IPS-18c (cell line): ENCODE measurements at regions not wholly inside any gene's neighbourhood (a gene's known extent, or its start where the extent isn't known, plus 50 kb on each side); places are given as distances from the start of the nearest gene placed in this dataset.

Experiments
- H3K4me3 ChIP-seq: 2 replicates; pipeline ENCODE4 v1.7.0; 2013; ENCODE audit warnings: low read depth, mild to moderate bottlenecking, low read length, moderate library complexity; ENCODE audit not compliant: insufficient read depth
- H3K9me3 ChIP-seq: one replicate; pipeline ENCODE4 v1.6.1; 2013; ENCODE audit warnings: mild to moderate bottlenecking, low read length, moderate library complexity; ENCODE audit not compliant: control insufficient read depth, insufficient read depth

GRCh38 chr15:26477044-26477443 is 295.8 kb downstream of the GABRB3 start:
- Histone ChIP-seq H3K4me3 (no peak overlapping the region), H3K9me3 (peaks cover 2% of the 10 kb centered on the region)

- Histone ChIP-seq H3K4me3 (no peak overlapping the region), H3K9me3 (peaks cover 2% of the 10 kb centered on the region)
Measured at GRCh38 chr15:26475554-26475953, 297.3 kb downstream of the GABRB3 start.

- Histone ChIP-seq H3K4me3 (no peak overlapping the region), H3K9me3 (peaks cover 2% of the 10 kb centered on the region)
Measured at GRCh38 chr15:26472661-26473060, 300.2 kb downstream of the GABRB3 start.

GRCh38 chr15:26461847-26462608 is 310.8 kb downstream of the GABRB3 start:
- Histone ChIP-seq H3K9me3 (no peaks in the 10 kb centered on the region), H3K4me3 (no peak overlapping the region)

- no peaks in the 10 kb centered on the region for H3K9me3 ChIP-seq
- no peak overlapping the region for H3K4me3 ChIP-seq
Measured at GRCh38 chr15:26460165-26460564, 312.7 kb downstream of the GABRB3 start.

- Histone ChIP-seq H3K9me3 (no peaks in the 10 kb centered on the region), H3K4me3 (no peak overlapping the region)
Measured at GRCh38 chr15:26455828-26456227, 317.0 kb downstream of the GABRB3 start.

- H3K9me3 ChIP-seq = no peaks in the 10 kb centered on the region
- no peak overlapping the region for H3K4me3 ChIP-seq
Measured at GRCh38 chr15:26453914-26454313, 319.0 kb downstream of the GABRB3 start.

GRCh38 chr15:26451995-26452394 is 320.9 kb downstream of the GABRB3 start:
- no peak overlapping the region for H3K4me3 ChIP-seq
- H3K9me3 ChIP-seq = no peaks in the 10 kb centered on the region

- Histone ChIP-seq H3K9me3 (no peaks in the 10 kb centered on the region), H3K4me3 (no peak overlapping the region)
Measured at GRCh38 chr15:26449291-26449690, 323.6 kb downstream of the GABRB3 start.

- Histone ChIP-seq H3K9me3 (no peaks in the 10 kb centered on the region), H3K4me3 (no peak overlapping the region)
Measured at GRCh38 chr15:26443321-26443720, 329.5 kb downstream of the GABRB3 start.

GRCh38 chr15:26442680-26443079 is 330.2 kb downstream of the GABRB3 start:
- H3K4me3 ChIP-seq = no peak overlapping the region
- no peaks in the 10 kb centered on the region for H3K9me3 ChIP-seq

- peaks cover 2% of the 10 kb centered on the region for H3K9me3 ChIP-seq
- no peak overlapping the region for H3K4me3 ChIP-seq
Measured at GRCh38 chr15:26439681-26440080, 333.2 kb downstream of the GABRB3 start.

- peaks cover 4% of the 10 kb centered on the region for H3K9me3 ChIP-seq
- H3K4me3 ChIP-seq = no peak overlapping the region
Measured at GRCh38 chr15:26438718-26439117, 334.1 kb downstream of the GABRB3 start.

- H3K4me3 ChIP-seq = no peak overlapping the region
- H3K9me3 ChIP-seq = peaks cover 8% of the 10 kb centered on the region
Measured at GRCh38 chr15:26438316-26438715, 334.6 kb downstream of the GABRB3 start.

- Histone ChIP-seq H3K4me3 (no peak overlapping the region), H3K9me3 (peaks cover 8% of the 10 kb centered on the region)
Measured at GRCh38 chr15:26433818-26434217, 339.0 kb downstream of the GABRB3 start.

GRCh38 chr15:26433060-26433459 is 339.8 kb downstream of the GABRB3 start:
- Histone ChIP-seq H3K4me3 (no peak overlapping the region), H3K9me3 (peaks cover 8% of the 10 kb centered on the region)

GRCh38 chr15:26421065-26421464 is 351.8 kb downstream of the GABRB3 start:
- no peaks in the 10 kb centered on the region for H3K9me3 ChIP-seq
- no peak overlapping the region for H3K4me3 ChIP-seq

GRCh38 chr15:26395624-26396023 is 377.2 kb downstream of the GABRB3 start:
- no peaks in the 10 kb centered on the region for H3K9me3 ChIP-seq
- H3K4me3 ChIP-seq = no peak overlapping the region

GRCh38 chr15:26394801-26395200 is 378.1 kb downstream of the GABRB3 start:
- H3K9me3 ChIP-seq = no peaks in the 10 kb centered on the region
- H3K4me3 ChIP-seq = no peak overlapping the region
